Neural cell (in vitro differentiated cells): ENCODE measurements at regions not wholly inside any gene's neighbourhood (a gene's known extent, or its start where the extent isn't known, plus 50 kb on each side); places are given as distances from the start of the nearest gene placed in this dataset.

Experiments used
- CTCF ChIP-seq: fragments of 450-650 bp; IDR thresholded peaks from 2 replicates; pipeline ENCODE4 v1.5.1; 2014; ENCODE audit warnings: antibody characterized with exemption, mild to moderate bottlenecking, moderate library complexity; ENCODE audit not compliant: poor library complexity, severe bottlenecking
- EZH2 ChIP-seq: fragments of 200-600, 300-800 bp; shearing (Covaris generic), sonication (generic); IDR thresholded peaks from 2 replicates; pipeline ENCODE4 v1.6.1; 2014; ENCODE audit warnings: antibody characterized with exemption, low read length, borderline replicate concordance, mild to moderate bottlenecking; ENCODE audit not compliant: insufficient read depth, poor library complexity, severe bottlenecking
- POLR2AphosphoS5 ChIP-seq: IDR thresholded peaks from 2 replicates; pipeline ENCODE4 v1.6.1; 2012
- RAD21 ChIP-seq: fragments of 450-650 bp; conservative IDR thresholded peaks from 2 replicates; pipeline ENCODE4 v1.6.1; 2014; ENCODE audit warnings: antibody characterized with exemption, mild to moderate bottlenecking, moderate library complexity
- TAF1 ChIP-seq: IDR thresholded peaks from 2 replicates; pipeline ENCODE4 v1.6.1; 2012; ENCODE audit warnings: low read depth
- TF ChIP-seq, protein P1 (sequence below): IDR thresholded peaks from 2 replicates; pipeline ENCODE4 v1.6.1; 2012; ENCODE audit warnings: borderline replicate concordance

DNA sequence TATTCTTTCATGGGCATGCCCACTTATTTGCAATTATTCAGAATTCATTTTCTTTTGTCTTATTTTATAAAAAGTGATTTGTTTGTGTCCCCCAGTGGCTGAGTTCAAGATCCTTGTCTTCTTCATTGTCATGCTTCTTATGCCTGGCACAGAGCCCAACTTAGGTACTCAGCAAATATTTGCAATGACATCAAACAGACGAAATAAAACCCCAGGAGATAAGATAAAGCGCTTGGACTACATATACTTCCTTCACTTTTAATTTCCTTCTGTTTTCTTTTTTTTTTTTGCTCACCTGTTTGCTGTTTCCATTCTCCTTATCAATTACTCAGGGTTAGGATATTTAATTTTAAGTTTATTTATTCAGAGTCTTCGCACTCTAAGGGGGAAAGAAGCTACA lies 225.0 kb downstream of the SDHAF3 start:
- TF ChIP-seq TAF1 (no peak), CTCF (no peak), EZH2 (no peak), RAD21 (no peak), POLR2AphosphoS5 (no peak)
- TF ChIP-seq, protein P1, sequence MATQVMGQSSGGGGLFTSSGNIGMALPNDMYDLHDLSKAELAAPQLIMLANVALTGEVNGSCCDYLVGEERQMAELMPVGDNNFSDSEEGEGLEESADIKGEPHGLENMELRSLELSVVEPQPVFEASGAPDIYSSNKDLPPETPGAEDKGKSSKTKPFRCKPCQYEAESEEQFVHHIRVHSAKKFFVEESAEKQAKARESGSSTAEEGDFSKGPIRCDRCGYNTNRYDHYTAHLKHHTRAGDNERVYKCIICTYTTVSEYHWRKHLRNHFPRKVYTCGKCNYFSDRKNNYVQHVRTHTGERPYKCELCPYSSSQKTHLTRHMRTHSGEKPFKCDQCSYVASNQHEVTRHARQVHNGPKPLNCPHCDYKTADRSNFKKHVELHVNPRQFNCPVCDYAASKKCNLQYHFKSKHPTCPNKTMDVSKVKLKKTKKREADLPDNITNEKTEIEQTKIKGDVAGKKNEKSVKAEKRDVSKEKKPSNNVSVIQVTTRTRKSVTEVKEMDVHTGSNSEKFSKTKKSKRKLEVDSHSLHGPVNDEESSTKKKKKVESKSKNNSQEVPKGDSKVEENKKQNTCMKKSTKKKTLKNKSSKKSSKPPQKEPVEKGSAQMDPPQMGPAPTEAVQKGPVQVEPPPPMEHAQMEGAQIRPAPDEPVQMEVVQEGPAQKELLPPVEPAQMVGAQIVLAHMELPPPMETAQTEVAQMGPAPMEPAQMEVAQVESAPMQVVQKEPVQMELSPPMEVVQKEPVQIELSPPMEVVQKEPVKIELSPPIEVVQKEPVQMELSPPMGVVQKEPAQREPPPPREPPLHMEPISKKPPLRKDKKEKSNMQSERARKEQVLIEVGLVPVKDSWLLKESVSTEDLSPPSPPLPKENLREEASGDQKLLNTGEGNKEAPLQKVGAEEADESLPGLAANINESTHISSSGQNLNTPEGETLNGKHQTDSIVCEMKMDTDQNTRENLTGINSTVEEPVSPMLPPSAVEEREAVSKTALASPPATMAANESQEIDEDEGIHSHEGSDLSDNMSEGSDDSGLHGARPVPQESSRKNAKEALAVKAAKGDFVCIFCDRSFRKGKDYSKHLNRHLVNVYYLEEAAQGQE, result no peak
